Mesenteric fat pad (tissue), 1 donor: ENCODE measurements at regions not wholly inside any gene's neighbourhood (a gene's known extent, or its start where the extent isn't known, plus 50 kb on each side); places are given as distances from the start of the nearest gene placed in this dataset.

Experiments used
- DNase-seq: peaks from one replicate; pipeline ENCODE4 v3.0.0-alpha.2; 2020; ENCODE audit warnings: low spot score
- donor health status: DM: yes; HTN: yes; CAD: no.

DNA sequence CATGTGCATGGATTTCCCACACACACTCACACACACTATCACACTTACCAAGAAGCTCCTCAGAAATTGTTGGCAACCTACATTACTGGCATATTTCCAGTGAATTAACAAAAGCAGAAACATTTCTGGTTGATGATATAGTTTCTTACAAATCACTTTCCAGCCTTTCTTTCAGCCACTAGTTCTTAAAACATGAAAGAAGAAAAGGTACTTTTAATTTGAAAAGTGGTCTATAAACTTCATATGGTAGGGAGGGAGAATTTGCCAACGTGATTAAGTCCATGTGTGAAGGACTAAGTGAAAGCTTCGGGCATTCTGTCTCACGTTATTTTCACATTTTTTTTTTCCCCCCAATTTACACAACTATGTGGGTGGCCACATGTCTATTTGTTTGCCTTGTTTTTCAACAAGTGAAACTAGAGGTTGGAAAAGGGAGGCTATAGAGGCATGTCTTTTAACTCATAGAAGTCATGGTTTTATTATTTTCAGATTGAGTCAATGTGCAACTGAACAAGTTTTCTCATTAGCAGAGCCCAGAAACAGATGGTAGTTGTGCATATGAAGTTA, 832.1 kb upstream of the INTU start:
- DNase-seq: no peak

DNA sequence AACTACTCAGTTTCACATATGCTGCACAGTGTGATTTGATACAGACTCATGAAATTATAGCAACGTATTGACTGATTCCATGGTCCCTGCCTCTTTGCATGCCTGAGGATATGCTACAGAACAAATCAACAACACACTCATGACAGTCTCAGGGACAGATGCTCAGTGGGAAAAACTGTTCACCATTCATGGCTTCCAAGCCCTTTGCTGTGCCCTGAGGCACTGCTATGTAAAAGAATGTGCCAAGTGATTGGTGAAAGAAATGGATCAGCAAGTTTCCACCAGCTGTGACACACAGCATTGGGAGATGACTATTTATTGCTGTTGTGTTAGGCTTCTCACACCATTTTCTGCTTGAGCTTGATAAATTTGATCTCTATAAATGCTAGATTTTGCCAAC, 825.6 kb upstream of the INTU start:
- no peak for DNase-seq

- DNase-seq: no peak
These were observed 820.7 kb upstream of the INTU start for GRCh38 chr4:126812076-126812475.

- DNase-seq: no peak
These were observed 812.1 kb upstream of the INTU start for GRCh38 chr4:126820631-126821030.

GRCh38 chr4:126821152-126821551, 811.6 kb upstream of the INTU start:
- DNase-seq: no peak

- DNase-seq: no peak
These were observed 807.7 kb upstream of the INTU start for GRCh38 chr4:126825083-126825482.

DNA sequence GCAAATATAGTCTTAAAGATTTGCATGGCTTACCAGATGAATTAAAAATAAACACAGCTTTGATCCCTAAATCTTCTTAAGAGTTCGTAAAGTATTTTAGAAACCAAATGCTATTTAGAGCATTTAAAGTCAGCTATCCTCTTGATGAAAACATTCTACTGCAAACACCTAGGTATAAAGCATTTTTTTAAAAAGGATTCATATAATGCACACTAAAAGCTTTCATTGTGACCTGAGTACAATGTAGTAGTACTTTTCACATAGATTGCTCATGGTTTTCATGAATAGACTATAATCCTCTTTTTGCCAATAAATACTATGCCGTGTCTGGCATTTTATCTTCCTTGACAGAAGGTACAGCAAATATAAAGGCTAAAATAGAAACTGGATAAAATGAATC, 805.1 kb upstream of the INTU start:
- no peak for DNase-seq

DNA sequence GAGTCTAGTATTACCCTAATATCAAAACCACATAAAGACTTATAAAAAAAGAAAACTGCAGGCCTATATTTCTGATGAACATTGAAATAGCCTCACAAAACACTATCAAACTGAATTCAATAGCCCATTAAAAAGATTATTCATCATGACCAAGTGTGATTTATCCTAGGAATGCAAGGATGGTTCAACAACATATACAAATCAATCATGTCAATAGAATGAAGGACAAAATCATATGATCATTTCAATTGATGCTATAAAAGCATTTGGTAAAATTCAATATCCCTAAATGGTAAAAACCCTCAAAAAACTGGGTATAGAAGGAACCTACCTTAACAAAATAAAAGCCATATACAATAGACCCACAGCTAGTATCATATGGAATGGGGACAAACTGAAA, 797.9 kb upstream of the INTU start:
- no peak for DNase-seq

DNA sequence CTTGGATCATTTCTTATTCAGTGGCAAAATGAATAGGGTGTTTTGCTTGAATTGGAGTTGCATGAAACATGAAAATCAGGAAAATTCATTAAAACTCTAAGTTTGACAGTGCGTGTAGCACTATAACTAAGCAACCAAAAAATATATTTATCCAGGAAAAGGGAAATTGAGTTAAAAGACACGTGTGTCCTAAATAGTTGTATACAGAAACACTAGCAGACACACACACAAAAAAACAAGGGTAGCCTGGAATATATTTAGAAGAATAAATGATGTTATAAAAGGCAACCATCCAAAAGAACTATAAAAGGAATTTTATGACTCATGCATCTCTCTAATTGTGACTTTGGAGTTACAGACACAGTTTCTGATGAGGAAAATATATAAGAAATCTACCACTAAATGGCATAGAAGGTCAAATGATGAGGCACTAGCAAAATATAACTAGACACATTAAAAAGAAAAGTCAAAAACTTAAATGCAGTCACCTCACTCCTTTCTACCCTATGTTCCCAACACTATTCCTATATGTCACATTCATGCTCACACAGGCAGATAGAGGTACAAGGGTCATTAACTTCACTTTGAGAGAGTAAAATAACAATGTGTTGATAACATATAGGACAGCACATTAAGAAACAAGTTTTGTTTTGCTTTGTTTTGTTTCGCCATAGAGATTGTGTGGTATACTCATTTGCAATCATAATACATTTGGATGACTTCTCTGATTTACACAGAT, 793.6 kb upstream of the INTU start:
- DNase-seq: no peak

- DNase-seq: peak; percentile 69
These were observed 789.2 kb upstream of the INTU start for GRCh38 chr4:126843492-126844067.

DNA sequence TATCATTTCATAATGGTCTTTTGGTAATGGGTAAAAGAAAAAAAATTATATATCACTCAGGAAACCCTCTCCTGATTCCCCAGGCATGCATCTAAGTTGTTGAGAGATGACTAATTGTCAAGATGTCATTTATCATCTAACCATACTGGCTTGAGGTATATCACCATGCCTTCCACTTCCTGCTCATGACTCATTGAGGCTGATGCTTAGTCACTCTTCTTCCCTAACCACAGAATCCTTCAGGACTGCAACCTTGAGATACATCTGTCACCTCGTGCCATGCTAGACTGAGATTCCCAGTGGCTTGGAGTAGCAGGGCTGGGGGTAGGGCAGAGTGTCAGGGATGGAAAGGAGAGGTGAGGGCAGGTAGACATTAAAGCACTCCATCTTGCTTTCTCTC, 782.5 kb upstream of the INTU start:
- DNase-seq: no peak

- DNase-seq: no peak
These were observed 781.4 kb upstream of the INTU start for GRCh38 chr4:126851391-126851790.

DNA sequence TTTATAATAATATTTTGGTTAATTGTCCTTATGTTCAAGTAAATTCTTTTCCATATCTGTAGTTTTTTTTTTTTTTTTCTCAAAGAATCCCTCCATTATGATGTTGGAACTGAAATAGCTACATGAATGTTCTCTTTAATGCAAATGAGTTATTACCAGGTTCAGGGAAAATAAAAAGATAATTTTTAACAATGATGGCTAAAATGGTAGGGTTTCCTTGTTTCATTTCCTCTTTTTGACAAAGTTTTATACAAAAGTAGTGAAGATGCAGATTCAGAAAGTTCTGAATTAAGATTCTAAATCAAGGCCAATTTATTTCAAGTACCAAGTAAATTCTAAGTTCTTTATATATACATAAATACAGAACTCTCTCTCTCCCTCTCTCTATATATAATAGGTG, 779.0 kb upstream of the INTU start:
- no peak for DNase-seq

DNA sequence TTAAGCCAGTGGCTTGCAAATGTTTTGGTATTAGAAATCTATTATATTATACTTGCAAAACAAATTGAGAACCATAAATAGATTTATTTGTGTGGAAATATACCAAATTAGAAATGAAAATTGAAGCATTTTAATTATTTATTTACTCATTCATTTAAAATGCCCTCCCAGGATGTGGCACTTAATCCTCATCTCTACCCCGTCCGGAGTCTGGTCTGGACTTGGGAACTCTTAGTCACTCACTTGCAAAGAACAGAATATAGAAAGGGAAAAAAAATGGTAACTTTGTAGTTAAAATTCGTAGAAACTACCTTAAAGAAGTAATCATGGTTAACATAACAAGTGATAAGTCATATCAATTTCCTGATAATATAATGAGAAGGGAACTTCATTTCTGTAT, 775.9 kb upstream of the INTU start:
- DNase-seq: no peak

GRCh38 chr4:126859314-126859713, 773.4 kb upstream of the INTU start:
- DNase-seq: no peak

DNA sequence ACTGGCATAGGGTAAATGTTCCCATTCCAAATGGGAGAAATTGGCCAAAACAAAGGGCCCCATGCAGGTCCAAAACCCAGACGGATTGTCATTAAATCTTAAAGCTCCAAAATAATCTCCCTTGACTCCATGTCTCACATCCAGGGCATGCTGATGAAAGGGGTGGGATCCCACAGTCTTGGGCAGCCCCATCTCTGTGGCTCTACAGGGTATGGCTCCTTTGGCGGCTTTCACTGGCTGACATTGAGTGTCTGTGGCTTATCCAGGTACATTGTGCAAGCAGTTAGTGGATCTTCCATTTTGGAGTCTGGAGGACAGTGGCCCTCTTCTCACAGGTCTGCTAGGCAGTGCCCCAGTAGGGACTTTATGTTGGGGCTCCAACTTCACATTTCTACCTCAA, 772.9 kb upstream of the INTU start:
- DNase-seq: no peak

DNA sequence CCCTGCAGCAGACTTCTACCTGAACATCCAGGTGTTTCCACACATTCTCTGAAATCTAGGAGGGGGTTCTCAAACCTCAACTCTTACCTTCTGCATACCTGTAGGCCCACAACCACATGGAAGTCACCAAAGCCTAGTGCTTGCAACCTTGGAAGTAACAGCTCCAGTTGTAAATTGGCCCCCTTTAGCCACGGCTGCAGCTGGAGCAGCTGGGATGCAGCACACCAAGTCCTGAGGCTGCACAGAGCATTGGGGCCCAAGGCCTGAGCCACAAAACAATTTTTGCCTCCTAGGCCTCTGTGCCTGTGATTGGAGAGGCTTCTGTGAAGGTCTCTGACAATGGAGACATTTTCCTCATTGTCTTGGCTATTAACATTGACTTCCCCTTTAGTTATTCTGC, 772.4 kb upstream of the INTU start:
- peak; percentile 75 for DNase-seq

DNA sequence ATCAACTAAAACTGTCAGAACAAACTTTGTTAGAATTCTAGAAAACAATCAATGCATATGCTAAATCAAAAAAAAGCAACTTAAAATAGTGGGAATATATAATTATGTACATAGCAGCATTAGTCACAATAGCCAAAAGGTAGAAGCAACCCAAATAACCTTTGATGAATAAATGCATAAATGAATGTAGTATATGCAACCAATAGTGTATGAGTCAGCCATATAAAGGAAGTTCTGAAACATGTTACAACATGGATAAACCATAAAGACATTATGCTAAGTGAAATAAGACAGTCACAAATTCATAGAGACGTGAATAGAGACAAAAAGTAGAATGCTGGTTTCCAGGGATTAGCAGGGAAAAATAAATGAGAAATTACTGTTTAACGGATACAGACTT, 762.8 kb upstream of the INTU start:
- no peak for DNase-seq

- no peak for DNase-seq
These were observed 760.9 kb upstream of the INTU start for GRCh38 chr4:126871810-126872209.

DNA sequence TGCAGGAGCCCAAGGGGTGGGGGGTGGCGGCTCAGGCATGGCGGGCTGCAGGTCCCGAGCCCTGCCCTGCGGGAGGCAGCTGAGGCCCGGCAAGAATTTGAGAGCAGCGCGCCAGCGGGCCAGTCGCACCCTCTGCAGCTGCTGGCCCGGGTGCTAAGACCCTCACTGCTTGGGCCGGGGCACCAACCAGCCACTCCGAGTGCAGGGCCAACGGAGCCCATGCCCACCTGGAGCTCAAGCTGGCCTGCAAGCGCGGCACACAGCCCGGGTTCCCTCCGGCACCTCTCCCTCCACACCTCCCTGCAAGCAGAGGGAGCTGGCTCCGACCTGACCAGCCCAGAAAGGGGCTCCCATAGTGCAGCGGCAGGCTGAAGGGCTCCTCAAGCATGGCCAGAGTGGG, 758.2 kb upstream of the INTU start:
- no peak for DNase-seq

GRCh38 chr4:126888968-126889367, 743.8 kb upstream of the INTU start:
- DNase-seq: no peak

DNA sequence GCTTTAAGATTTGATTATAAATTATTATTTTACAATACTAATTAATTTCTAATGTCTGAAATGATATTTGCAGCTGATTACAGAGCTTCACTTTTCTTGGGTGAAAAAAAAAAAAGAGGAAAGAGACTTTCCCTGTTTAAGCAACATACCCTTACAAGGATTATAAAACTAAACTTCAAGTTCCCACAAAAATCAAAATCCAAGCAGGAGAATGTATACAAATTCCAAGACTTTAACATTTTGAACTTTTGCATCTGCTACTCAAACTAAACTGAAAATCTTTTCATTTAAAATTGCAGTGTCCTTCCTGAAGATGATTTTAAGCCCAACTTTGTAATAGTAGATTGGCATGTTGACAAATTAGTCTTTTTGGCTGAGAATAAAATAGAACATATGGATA, 742.4 kb upstream of the INTU start:
- no peak for DNase-seq

DNA sequence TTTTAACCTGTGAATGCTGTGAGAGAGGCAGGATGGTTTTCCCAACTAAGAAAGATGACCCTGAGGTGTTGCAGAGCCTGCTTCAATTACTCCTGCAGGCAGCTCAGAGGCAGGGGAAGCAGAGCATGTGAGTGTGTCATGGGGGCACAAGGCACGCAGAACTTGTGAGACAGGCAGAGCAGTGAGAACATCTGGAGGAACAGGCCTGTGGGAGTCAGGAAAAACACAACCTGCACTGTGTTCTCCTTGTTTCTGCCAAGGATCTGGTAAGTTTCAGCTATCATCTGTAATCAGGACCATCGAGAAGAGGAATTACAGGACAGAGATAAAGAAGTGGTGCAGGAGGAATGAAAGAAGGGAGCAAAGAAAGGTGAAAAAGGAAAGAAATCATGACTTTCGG, 741.8 kb upstream of the INTU start:
- DNase-seq: no peak
